Neutrophil (primary cell): ENCODE measurements at regions not wholly inside any gene's neighbourhood (a gene's known extent, or its start where the extent isn't known, plus 50 kb on each side); places are given as distances from the start of the nearest gene placed in this dataset.

Source experiments
- H3K27ac ChIP-seq: fragments of 200-600 bp; sonication (generic); 2 replicates; pipeline ENCODE4 v1.5.1; 2016; ENCODE audit warnings: mild to moderate bottlenecking, moderate library complexity
- H3K27me3 ChIP-seq: fragments of 200-600 bp; sonication (generic); 2 replicates; pipeline ENCODE4 v1.6.0; 2016; ENCODE audit warnings: mild to moderate bottlenecking
- H3K36me3 ChIP-seq: fragments of 200-600 bp; sonication (generic); 2 replicates; pipeline ENCODE4 v1.5.1; 2017
- H3K4me1 ChIP-seq, 2 experiments: fragments of 200-600 bp in 1 of 2; sonication (generic) in 1 of 2; 1 replicate in 1 of 2; 2 replicates in 1 of 2; pipeline versions ENCODE4 v1.5.1 to v1.6.1; 2013 to 2016; ENCODE audit warnings: low read depth in 1 of 2, low read length in 1 of 2, mild to moderate bottlenecking in 1 of 2, moderate library complexity in 1 of 2; ENCODE audit not compliant: control insufficient read depth in 1 of 2, insufficient read depth in 1 of 2
- H3K4me3 ChIP-seq, 2 experiments: fragments of 200-600 bp in 1 of 2; sonication (generic) in 1 of 2; 1 replicate in 1 of 2; 2 replicates in 1 of 2; pipeline ENCODE4 v1.5.1; 2013 to 2016; ENCODE audit warnings: low read depth in 1 of 2, low read length in 1 of 2, mild to moderate bottlenecking in 1 of 2, moderate library complexity in 1 of 2
- H3K9me3 ChIP-seq: fragments of 200-600 bp; sonication (generic); 2 replicates; pipeline ENCODE4 v1.5.1; 2016
- TF ChIP-seq, protein P1 (sequence below): fragments of 200-600 bp; sonication (generic); IDR thresholded peaks from 2 replicates; pipeline ENCODE4 v1.5.1; 2016; ENCODE audit warnings: antibody characterized with exemption

DNA sequence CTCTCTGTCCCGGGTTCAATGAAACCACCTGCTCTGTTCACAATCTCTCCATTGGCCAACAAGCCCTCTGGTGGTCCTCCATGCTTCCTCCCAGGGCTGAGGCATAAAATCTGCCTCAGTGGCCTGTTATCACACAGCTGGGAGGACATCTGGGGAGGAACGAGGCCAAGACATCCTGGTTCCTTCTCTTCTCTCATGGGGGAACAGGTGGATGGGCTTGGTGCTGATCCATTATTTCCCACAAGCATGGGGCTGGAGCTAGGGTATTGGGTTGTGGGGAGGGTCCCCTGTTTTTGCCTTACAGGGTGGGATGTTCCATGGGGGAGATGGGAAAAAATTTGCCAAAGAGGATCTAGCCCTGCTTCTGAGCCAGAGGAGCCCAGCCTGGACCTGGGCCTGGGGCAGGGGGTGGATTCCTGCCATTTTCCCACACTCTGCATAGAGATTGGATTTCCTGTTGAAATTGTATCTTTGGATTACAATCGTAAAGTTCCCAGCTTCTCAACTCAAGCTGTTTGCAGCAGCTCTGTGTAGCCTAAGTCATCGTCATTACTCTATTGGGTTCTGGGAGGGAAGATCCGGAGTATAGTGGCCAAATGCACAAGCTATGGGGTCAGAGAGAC is 124.7 kb downstream of the NAV1 start:
- no peaks in the 10 kb centered on the region for H3K36me3 ChIP-seq
- no peaks in the 10 kb centered on the region for H3K9me3 ChIP-seq
- H3K4me3 ChIP-seq = no peak overlapping the region
- H3K27ac ChIP-seq = no peak overlapping the region
- no peaks in the 10 kb centered on the region for H3K4me1 ChIP-seq
- H3K27me3 ChIP-seq = no peaks in the 10 kb centered on the region
- TF ChIP-seq, protein P1, sequence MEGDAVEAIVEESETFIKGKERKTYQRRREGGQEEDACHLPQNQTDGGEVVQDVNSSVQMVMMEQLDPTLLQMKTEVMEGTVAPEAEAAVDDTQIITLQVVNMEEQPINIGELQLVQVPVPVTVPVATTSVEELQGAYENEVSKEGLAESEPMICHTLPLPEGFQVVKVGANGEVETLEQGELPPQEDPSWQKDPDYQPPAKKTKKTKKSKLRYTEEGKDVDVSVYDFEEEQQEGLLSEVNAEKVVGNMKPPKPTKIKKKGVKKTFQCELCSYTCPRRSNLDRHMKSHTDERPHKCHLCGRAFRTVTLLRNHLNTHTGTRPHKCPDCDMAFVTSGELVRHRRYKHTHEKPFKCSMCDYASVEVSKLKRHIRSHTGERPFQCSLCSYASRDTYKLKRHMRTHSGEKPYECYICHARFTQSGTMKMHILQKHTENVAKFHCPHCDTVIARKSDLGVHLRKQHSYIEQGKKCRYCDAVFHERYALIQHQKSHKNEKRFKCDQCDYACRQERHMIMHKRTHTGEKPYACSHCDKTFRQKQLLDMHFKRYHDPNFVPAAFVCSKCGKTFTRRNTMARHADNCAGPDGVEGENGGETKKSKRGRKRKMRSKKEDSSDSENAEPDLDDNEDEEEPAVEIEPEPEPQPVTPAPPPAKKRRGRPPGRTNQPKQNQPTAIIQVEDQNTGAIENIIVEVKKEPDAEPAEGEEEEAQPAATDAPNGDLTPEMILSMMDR = no peak

DNA sequence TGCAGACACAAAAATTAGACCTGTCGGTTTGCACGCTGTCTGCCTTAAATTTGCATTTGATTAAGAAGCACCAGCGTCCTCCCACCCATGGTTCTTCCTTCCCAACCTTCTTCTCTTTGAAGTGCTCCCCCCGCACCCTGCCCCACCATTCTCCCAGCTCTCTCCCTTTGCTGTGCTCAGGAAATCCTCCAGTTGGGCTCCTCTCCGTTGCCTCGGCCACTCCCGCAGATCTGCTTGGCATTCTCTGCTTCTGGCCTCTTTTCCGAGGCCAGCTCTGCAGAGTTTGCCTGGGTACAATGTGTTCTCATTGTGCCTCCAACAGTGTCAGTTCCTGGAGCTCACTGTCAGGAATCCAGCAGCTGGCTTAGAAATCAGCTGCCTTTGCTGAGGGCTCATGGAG is 126.1 kb downstream of the NAV1 start:
- no peak overlapping the region for H3K4me3 ChIP-seq
- H3K27me3 ChIP-seq = no peaks in the 10 kb centered on the region
- no peaks in the 10 kb centered on the region for H3K9me3 ChIP-seq
- no peak overlapping the region for H3K27ac ChIP-seq
- TF ChIP-seq, protein P1 = no peak
- no peaks in the 10 kb centered on the region for H3K4me1 ChIP-seq
- H3K36me3 ChIP-seq = no peaks in the 10 kb centered on the region

DNA sequence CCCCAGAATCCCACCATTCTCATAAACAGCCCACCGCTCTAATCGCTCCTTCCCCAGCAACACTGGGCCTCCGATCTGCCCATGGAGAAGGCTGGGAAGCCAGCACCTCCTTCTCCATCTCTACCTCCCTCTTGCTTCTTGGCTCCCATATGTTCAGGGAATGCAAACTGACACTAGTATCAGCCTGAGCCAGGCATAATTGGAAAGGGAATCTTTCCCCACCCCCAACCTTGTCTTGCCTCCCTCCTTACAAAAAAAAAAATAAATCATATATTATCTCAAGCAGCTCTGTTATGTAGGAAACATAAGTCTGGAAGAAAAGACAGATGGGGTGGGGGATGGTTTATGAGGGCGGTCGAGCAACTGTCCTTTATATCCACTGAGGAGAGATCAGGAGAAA is 127.2 kb downstream of the NAV1 start:
- no peaks in the 10 kb centered on the region for H3K27me3 ChIP-seq
- H3K4me3 ChIP-seq = no peak overlapping the region
- TF ChIP-seq, protein P1 = no peak

DNA sequence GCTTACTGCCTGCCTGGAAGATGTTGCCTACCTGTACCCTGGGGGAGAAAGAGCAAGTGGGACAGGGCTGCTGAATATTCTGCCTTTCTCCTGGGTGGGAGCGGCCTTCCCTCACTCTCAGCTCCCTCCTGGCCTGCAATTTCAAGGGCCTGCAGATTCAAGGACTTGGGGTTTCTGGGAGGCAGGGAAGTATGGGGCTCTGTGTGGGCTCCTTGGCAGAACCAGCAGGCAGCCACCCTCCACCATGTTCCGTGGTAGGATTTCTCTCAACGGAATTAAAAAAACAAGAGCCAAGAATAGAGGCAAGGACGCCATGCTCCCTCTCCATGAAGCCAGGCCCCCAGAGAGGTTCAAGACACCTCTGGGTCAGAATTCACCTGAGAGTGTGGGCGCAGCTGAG is 127.7 kb downstream of the NAV1 start:
- H3K27ac ChIP-seq = no peak overlapping the region
- no peaks in the 10 kb centered on the region for H3K36me3 ChIP-seq
- H3K4me3 ChIP-seq = no peak overlapping the region
- H3K9me3 ChIP-seq = no peaks in the 10 kb centered on the region
- H3K4me1 ChIP-seq = no peaks in the 10 kb centered on the region
- H3K27me3 ChIP-seq = no peaks in the 10 kb centered on the region
- TF ChIP-seq, protein P1 = no peak

More for the DNA sequence above, 127.2 kb downstream of the NAV1 start:
- no peaks in the 10 kb centered on the region for H3K36me3 ChIP-seq
- H3K4me1 ChIP-seq = no peaks in the 10 kb centered on the region
- H3K27ac ChIP-seq = no peak overlapping the region
- no peaks in the 10 kb centered on the region for H3K9me3 ChIP-seq

DNA sequence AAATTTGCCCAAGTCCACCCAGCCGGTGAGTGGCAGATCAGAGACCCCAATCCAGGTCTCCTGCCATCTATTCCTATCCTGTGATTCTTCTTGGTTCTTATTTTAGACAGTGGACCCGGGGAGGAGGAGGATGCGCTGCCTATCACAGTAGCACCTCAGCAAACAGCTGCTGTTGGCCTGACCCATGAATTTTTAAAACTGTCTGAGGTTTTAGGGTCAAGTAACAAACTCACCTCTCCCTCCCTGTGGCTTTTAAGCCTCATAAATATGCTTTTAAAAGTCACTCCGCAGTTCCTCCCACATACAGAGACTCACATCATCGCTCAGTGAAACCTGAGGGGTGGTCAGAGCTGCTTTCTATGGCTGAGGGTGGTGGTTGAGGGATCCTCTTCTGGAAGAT is 128.6 kb downstream of the NAV1 start:
- Histone ChIP-seq H3K27me3 (peaks cover 2% of the 10 kb centered on the region), H3K9me3 (no peaks in the 10 kb centered on the region), H3K36me3 (no peaks in the 10 kb centered on the region), H3K27ac (no peak overlapping the region), H3K4me1 (no peaks in the 10 kb centered on the region), H3K4me3 (no peak overlapping the region)
- TF ChIP-seq, protein P1 = no peak
